Neural cell (in vitro differentiated cells): ENCODE measurements at regions not wholly inside any gene's neighbourhood (a gene's known extent, or its start where the extent isn't known, plus 50 kb on each side); places are given as distances from the start of the nearest gene placed in this dataset.

Source experiments
- H2AFZ ChIP-seq: fragments of 200-600, 300-800 bp; sonication (generic), shearing (Covaris generic); 2 replicates; pipeline ENCODE4 v1.6.0; 2014; ENCODE audit warnings: low read depth, mild to moderate bottlenecking, antibody characterized with exemption, low read length, moderate library complexity
- H3F3A ChIP-seq: fragments of 200-600 bp; shearing (Covaris generic); 2 replicates; pipeline ENCODE4 v1.6.1; 2016; ENCODE audit warnings: mild to moderate bottlenecking, moderate library complexity, mixed read lengths, antibody characterized with exemption, low read length; ENCODE audit not compliant: insufficient read depth, poor library complexity, severe bottlenecking
- H3K27ac ChIP-seq: fragments of 200-600, 300-800 bp; sonication (generic), shearing (Covaris generic); 2 replicates; pipeline ENCODE4 v1.5.1; 2014; ENCODE audit warnings: mild to moderate bottlenecking, low read length, moderate library complexity
- H3K27me3 ChIP-seq: fragments of 300-800, 200-600 bp; sonication (generic), shearing (Covaris generic); 2 replicates; pipeline ENCODE4 v1.6.0; 2014; ENCODE audit warnings: mild to moderate bottlenecking, low read depth, low read length, moderate library complexity; ENCODE audit not compliant: insufficient read depth
- H3K36me3 ChIP-seq: fragments of 300-800, 200-600 bp; sonication (generic), shearing (Covaris generic); 2 replicates; pipeline ENCODE4 v1.5.1; 2014; ENCODE audit warnings: mild to moderate bottlenecking, antibody characterized with exemption, low read length, moderate library complexity; ENCODE audit not compliant: insufficient read depth
- H3K4me2 ChIP-seq: fragments of 300-800, 200-600 bp; sonication (generic), shearing (Covaris generic); 2 replicates; pipeline ENCODE4 v1.6.0; 2014; ENCODE audit warnings: mild to moderate bottlenecking, low read length
- H3K4me3 ChIP-seq: fragments of 300-800, 200-600 bp; sonication (generic), shearing (Covaris generic); 2 replicates; pipeline ENCODE4 v1.5.1; 2014; ENCODE audit warnings: mild to moderate bottlenecking, low read length, moderate library complexity
- H3K79me2 ChIP-seq: fragments of 200-600 bp; shearing (Covaris generic); replicated peaks from 2 replicates; pipeline ENCODE4 v1.6.0; 2014; ENCODE audit warnings: mild to moderate bottlenecking, low read length, moderate library complexity; ENCODE audit not compliant: insufficient read depth
- H3K9ac ChIP-seq: fragments of 300-800, 200-600 bp; sonication (generic), shearing (Covaris generic); 2 replicates; pipeline ENCODE4 v1.6.1; 2016; ENCODE audit warnings: mild to moderate bottlenecking, low read length, mixed read lengths
- H3K9me2 ChIP-seq: fragments of 200-600 bp; shearing (Covaris generic); 2 replicates; pipeline ENCODE4 v1.6.1; 2016; ENCODE audit warnings: mild to moderate bottlenecking, low read length, mixed read lengths; ENCODE audit not compliant: insufficient read depth
- H3K9me3 ChIP-seq: fragments of 200-600, 300-800 bp; sonication (generic), shearing (Covaris generic); 2 replicates; pipeline ENCODE4 v1.6.1; 2016; ENCODE audit warnings: mild to moderate bottlenecking, mixed run types, low read length, moderate library complexity, mixed read lengths
- H4K20me1 ChIP-seq: fragments of 200-600 bp; shearing (Covaris generic); 2 replicates; pipeline ENCODE4 v1.6.1; 2016; ENCODE audit warnings: mild to moderate bottlenecking, mixed run types; ENCODE audit not compliant: insufficient read depth
- EP300 ChIP-seq: fragments of 450-650 bp; conservative IDR thresholded peaks from 2 replicates; pipeline ENCODE4 v1.6.1; 2014; ENCODE audit warnings: antibody characterized with exemption, mild to moderate bottlenecking, moderate library complexity; ENCODE audit not compliant: poor library complexity, severe bottlenecking
- EZH2 ChIP-seq: fragments of 200-600, 300-800 bp; shearing (Covaris generic), sonication (generic); IDR thresholded peaks from 2 replicates; pipeline ENCODE4 v1.6.1; 2014; ENCODE audit warnings: antibody characterized with exemption, low read length, borderline replicate concordance, mild to moderate bottlenecking; ENCODE audit not compliant: insufficient read depth, poor library complexity, severe bottlenecking
- MXI1 ChIP-seq: fragments of 450-650 bp; conservative IDR thresholded peaks from 2 replicates; pipeline ENCODE4 v1.6.1; 2014; ENCODE audit warnings: antibody characterized with exemption, mild to moderate bottlenecking; ENCODE audit not compliant: poor library complexity, severe bottlenecking
- POLR2AphosphoS5 ChIP-seq: IDR thresholded peaks from 2 replicates; pipeline ENCODE4 v1.6.1; 2012
- RAD21 ChIP-seq: fragments of 450-650 bp; conservative IDR thresholded peaks from 2 replicates; pipeline ENCODE4 v1.6.1; 2014; ENCODE audit warnings: antibody characterized with exemption, mild to moderate bottlenecking, moderate library complexity
- SMC3 ChIP-seq: fragments of 450-650 bp; conservative IDR thresholded peaks from 2 replicates; pipeline ENCODE4 v1.6.1; 2014; ENCODE audit warnings: antibody characterized with exemption, mild to moderate bottlenecking, moderate library complexity; ENCODE audit not compliant: poor library complexity
- TAF1 ChIP-seq: IDR thresholded peaks from 2 replicates; pipeline ENCODE4 v1.6.1; 2012; ENCODE audit warnings: low read depth
- TF ChIP-seq, protein P1 (sequence below): fragments of 450-650 bp; IDR thresholded peaks from 2 replicates; pipeline ENCODE4 v1.5.1; 2014; ENCODE audit warnings: antibody characterized with exemption, mild to moderate bottlenecking, moderate library complexity; ENCODE audit not compliant: poor library complexity, severe bottlenecking
- TF ChIP-seq, protein P2 (sequence below): IDR thresholded peaks from 2 replicates; pipeline ENCODE4 v1.6.1; 2012; ENCODE audit warnings: borderline replicate concordance

- no peak overlapping the region for H3K27ac ChIP-seq
- no peak overlapping the region for H2AFZ ChIP-seq
- H3K9me3 ChIP-seq: no peaks in the 10 kb centered on the region
- no peak overlapping the region for H3K4me2 ChIP-seq
- no peaks in the 10 kb centered on the region for H3K36me3 ChIP-seq
- H3K4me3 ChIP-seq: no peak overlapping the region
- H3K9ac ChIP-seq: no peak overlapping the region
- TF ChIP-seq MXI1 (no peak), RAD21 (no peak), TAF1 (no peak), POLR2AphosphoS5 (no peak)
- TF ChIP-seq, protein P1, sequence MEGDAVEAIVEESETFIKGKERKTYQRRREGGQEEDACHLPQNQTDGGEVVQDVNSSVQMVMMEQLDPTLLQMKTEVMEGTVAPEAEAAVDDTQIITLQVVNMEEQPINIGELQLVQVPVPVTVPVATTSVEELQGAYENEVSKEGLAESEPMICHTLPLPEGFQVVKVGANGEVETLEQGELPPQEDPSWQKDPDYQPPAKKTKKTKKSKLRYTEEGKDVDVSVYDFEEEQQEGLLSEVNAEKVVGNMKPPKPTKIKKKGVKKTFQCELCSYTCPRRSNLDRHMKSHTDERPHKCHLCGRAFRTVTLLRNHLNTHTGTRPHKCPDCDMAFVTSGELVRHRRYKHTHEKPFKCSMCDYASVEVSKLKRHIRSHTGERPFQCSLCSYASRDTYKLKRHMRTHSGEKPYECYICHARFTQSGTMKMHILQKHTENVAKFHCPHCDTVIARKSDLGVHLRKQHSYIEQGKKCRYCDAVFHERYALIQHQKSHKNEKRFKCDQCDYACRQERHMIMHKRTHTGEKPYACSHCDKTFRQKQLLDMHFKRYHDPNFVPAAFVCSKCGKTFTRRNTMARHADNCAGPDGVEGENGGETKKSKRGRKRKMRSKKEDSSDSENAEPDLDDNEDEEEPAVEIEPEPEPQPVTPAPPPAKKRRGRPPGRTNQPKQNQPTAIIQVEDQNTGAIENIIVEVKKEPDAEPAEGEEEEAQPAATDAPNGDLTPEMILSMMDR: no peak
- TF ChIP-seq, protein P2, sequence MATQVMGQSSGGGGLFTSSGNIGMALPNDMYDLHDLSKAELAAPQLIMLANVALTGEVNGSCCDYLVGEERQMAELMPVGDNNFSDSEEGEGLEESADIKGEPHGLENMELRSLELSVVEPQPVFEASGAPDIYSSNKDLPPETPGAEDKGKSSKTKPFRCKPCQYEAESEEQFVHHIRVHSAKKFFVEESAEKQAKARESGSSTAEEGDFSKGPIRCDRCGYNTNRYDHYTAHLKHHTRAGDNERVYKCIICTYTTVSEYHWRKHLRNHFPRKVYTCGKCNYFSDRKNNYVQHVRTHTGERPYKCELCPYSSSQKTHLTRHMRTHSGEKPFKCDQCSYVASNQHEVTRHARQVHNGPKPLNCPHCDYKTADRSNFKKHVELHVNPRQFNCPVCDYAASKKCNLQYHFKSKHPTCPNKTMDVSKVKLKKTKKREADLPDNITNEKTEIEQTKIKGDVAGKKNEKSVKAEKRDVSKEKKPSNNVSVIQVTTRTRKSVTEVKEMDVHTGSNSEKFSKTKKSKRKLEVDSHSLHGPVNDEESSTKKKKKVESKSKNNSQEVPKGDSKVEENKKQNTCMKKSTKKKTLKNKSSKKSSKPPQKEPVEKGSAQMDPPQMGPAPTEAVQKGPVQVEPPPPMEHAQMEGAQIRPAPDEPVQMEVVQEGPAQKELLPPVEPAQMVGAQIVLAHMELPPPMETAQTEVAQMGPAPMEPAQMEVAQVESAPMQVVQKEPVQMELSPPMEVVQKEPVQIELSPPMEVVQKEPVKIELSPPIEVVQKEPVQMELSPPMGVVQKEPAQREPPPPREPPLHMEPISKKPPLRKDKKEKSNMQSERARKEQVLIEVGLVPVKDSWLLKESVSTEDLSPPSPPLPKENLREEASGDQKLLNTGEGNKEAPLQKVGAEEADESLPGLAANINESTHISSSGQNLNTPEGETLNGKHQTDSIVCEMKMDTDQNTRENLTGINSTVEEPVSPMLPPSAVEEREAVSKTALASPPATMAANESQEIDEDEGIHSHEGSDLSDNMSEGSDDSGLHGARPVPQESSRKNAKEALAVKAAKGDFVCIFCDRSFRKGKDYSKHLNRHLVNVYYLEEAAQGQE: no peak
- no peaks in the 10 kb centered on the region for H3K9me2 ChIP-seq
- no peaks in the 10 kb centered on the region for H4K20me1 ChIP-seq
- no peaks in the 10 kb centered on the region for H3K27me3 ChIP-seq
- no peaks in the 10 kb centered on the region for H3F3A ChIP-seq
- no peaks in the 10 kb centered on the region for H3K79me2 ChIP-seq
Measured at GRCh38 chr13:21996049-21996448, 325.2 kb downstream of the FGF9 start.

GRCh38 chr13:21997726-21998125 lies 326.9 kb downstream of the FGF9 start:
- H3K36me3 ChIP-seq: no peaks in the 10 kb centered on the region
- H3K4me3 ChIP-seq: no peak overlapping the region
- H2AFZ ChIP-seq: no peak overlapping the region
- no peaks in the 10 kb centered on the region for H4K20me1 ChIP-seq
- H3F3A ChIP-seq: no peaks in the 10 kb centered on the region
- H3K9ac ChIP-seq: no peak overlapping the region
- no peak for TF ChIP-seq EZH2
- no peak for TF ChIP-seq MXI1
- no peak for TF ChIP-seq SMC3
- TF ChIP-seq RAD21: no peak
- TF ChIP-seq POLR2AphosphoS5: no peak
- TF ChIP-seq TAF1: no peak
- no peak for TF ChIP-seq EP300
- TF ChIP-seq, protein P1: no peak
- TF ChIP-seq, protein P2: no peak
- no peaks in the 10 kb centered on the region for H3K9me3 ChIP-seq
- H3K27ac ChIP-seq: no peak overlapping the region
- H3K4me2 ChIP-seq: no peak overlapping the region
- H3K9me2 ChIP-seq: no peaks in the 10 kb centered on the region
- H3K79me2 ChIP-seq: no peaks in the 10 kb centered on the region
- no peaks in the 10 kb centered on the region for H3K27me3 ChIP-seq
